GM18507 (cell line): ENCODE measurements at regions not wholly inside any gene's neighbourhood (a gene's known extent, or its start where the extent isn't known, plus 50 kb on each side); places are given as distances from the start of the nearest gene placed in this dataset.
"Not testable (repeated sequence)": the region's sequence is repeated elsewhere in the genome, so short reads cannot be mapped to it uniquely, and the experiment has no call there.

Experiments
- DNase-seq: peaks from one replicate; pipeline ENCODE4 v3.0.0; 2011; ENCODE audit warnings: low read depth; ENCODE audit not compliant: insufficient read length; ENCODE audit errors: extremely low spot score
- FAIRE-seq: peaks from 2 replicates; lab custom pipeline; 2011; peaks lifted over from hg19 to GRCh38; lab: Jason Lieb, UNC

GRCh38 chr5:17032314-17032985 lies 96.4 kb upstream of the MYO10 start:
- DNase-seq, FAIRE-seq: not testable (repeated sequence)

- not testable (repeated sequence) for FAIRE-seq
Observed at GRCh38 chr5:17034992-17035391, 98.9 kb upstream of the MYO10 start.

DNA sequence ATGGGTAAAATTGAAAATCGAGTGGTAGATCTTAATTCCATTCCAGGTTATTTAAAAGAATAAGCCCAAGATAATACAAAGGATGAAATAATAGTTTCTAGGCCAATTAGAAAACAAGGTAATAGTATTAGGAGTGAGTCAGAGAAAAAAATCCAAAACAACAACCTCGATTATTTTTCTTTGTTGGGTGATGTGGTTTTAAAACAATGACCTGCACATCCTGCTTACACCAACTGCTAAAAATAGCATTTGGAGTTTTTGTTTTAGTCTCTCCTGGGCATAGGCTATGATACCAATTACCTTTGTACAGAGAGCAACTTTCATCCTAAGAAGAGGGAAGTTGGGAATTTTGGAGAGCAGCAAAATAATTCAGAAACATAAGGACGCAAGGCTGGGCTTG lies 101.7 kb upstream of the MYO10 start:
- FAIRE-seq, result no peak

More at GRCh38 chr5:17034992-17035391, 98.9 kb upstream of the MYO10 start:
- not testable (repeated sequence) for DNase-seq

GRCh38 chr5:17039170-17039569 lies 103.1 kb upstream of the MYO10 start:
- DNase-seq (no peak), FAIRE-seq (no peak)

More for the DNA sequence above, 101.7 kb upstream of the MYO10 start:
- DNase-seq, result no peak

- DNase-seq (no peak), FAIRE-seq (no peak)
Observed at GRCh38 chr5:17042041-17042440, 106.0 kb upstream of the MYO10 start.

- DNase-seq (no peak), FAIRE-seq (no peak)
Observed at GRCh38 chr5:17046320-17046719, 110.2 kb upstream of the MYO10 start.

GRCh38 chr5:17050236-17050635 lies 114.1 kb upstream of the MYO10 start:
- no peak for FAIRE-seq

DNA sequence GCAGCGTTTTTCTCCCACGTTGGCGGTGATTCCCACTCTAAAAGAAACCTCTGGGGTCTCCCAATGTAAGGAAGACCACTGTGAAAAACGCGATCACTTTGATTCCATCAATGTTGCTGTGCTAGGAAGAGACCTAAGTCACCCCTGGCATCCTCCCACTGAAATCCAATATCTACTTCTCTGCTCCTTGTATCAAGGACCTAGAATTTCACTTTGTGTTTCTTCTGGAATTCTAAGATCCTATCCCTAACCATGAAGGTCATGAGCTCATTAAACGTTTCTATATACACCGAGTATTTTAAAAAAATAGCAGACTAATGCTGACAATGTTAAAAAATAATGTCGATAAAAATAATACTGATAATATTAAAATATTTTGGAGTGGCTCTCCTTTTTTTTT lies 118.8 kb upstream of the MYO10 start:
- no peak for FAIRE-seq
- DNase-seq, result no peak

More at GRCh38 chr5:17050236-17050635, 114.1 kb upstream of the MYO10 start:
- no peak for DNase-seq

- no peak for FAIRE-seq
- no peak for DNase-seq
Observed at GRCh38 chr5:17056141-17056631, 120.1 kb upstream of the MYO10 start.

DNA sequence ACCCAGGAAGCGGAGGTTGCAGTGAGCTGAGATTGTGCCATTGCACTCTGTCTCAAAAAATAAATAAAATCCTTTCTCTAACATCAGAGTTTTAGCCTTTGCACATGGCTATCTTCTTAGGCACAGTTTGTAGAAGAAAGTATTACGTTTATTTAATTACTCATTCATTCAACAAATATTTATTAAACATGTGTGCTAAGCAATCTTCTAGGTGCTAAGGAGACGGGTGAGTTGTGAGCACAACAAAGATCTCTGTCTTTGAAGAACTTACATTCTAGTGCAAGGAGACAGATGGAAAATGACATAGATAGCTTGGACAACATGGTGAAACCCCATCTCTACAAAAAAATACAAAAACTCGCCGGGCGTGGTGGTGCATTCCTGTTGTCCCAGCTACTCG lies 122.3 kb upstream of the MYO10 start:
- DNase-seq (no peak), FAIRE-seq (no peak)

DNA sequence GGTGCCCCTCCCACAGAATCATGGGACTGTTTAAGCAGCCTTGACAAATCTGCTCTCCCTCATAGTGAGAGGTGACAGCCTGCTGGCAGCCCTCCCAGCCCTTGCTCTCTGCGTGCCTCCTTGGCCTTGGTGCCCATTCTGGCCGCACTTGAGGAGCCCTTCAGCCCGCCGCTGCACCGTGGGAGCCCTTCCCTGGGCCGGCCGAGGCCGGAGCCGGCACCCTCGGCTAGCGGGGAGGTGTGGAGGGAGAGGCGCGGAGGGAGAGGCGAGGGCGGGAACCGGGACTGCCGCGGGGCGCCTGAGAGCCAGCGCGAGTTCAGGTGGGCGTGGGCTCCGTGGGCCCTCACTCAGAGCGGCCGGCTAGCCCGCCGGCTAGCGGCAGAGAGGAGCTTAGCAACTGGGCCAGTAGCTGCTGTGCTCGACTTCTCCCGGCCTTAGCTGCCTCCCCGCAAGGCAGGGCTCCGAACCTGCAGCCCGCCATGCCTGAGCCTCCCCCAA lies 125.9 kb upstream of the MYO10 start:
- FAIRE-seq (no peak), DNase-seq (no peak)

DNA sequence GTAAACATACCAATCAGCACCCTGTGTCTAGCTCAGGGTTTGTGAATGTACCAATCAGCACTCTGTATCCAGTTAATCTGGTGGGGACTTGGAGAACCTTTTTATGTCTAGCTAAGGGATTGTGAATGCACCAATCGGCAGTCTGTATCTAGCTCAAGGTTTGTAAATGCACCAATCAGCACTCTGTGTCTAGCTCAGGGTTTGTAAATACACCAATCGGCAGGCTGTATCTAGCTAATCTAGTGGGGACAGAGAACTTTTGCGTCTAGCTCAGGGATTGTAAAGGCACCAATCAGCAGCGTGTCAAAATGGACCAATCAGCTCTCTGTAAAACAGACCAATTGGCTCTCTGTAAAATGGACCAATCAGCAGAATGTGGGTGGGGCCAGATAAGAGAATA lies 126.7 kb upstream of the MYO10 start:
- DNase-seq, FAIRE-seq: not testable (repeated sequence)

DNA sequence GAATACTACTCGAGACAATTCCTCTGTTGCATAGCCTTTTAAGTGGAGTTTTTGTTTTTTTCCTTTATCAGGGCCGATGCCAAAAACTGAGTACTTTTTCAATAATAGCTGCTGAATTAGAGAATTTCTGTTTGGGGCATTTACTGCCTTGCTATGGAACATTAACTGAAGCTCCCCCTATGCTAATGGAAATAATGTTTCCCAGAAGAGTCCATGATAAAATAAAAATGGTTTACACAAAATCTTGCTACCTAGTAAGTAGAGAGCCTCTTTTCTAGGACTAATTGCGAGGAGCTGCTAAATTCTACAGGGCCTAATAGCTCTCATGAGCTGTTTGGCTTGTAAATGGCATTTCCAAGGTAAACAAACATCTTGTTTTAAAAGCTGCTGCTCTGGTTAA lies 128.2 kb upstream of the MYO10 start:
- DNase-seq (no peak), FAIRE-seq (no peak)

GRCh38 chr5:17065458-17065857 lies 129.4 kb upstream of the MYO10 start:
- DNase-seq (no peak), FAIRE-seq (no peak)

DNA sequence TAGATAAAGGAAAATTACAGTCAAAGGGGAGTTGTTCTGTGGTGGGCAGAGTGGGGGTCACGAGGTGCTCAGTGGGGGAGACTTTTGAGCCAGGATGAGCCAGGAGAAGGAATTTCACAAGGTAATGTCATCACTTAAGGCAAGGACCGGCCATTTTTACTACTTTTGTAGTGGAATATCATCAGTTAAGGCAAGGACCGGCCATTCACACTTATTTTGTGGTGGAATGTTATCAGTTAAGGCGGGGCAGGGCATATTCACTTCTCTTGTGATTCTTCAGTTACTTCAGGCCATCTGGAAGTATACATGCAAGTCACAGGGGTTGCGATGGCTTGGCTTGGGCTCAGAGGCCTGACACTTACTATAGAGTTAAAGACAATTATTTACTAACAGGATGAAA lies 129.9 kb upstream of the MYO10 start:
- FAIRE-seq, DNase-seq: not testable (repeated sequence)

DNA sequence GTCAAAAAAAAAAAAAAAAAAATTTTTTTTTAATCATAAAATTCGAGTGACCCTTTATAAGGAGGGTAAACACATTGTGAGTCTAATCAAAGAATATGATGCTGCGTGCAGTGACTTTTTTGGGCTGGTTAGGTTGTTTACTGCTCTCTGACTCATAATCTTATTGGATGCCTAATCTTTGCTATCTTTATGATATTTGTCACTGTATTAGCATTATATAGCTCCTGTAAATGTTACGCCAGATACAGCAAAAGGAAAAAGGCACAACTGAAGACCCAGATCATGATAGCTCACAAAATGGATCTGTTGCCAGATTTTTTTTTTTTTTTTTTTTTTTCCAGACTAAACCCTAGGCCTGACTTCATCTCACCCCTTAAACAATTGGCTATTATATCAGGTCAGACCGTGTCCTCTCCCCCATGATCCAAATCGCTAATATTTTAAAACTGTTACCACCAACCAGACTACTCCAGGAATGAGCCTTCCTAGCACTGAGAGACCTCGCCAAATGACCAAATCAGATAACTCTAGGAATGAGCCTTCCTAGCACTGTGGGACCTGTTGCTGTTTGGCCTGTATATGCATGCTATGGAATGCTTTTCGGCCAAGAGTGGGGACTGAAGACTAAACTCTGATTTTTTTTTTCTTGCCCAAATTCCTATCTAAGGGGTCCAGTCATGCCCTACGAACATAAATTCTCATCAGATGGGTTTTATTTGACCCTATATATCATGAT lies 131.7 kb upstream of the MYO10 start:
- FAIRE-seq, result no peak

DNA sequence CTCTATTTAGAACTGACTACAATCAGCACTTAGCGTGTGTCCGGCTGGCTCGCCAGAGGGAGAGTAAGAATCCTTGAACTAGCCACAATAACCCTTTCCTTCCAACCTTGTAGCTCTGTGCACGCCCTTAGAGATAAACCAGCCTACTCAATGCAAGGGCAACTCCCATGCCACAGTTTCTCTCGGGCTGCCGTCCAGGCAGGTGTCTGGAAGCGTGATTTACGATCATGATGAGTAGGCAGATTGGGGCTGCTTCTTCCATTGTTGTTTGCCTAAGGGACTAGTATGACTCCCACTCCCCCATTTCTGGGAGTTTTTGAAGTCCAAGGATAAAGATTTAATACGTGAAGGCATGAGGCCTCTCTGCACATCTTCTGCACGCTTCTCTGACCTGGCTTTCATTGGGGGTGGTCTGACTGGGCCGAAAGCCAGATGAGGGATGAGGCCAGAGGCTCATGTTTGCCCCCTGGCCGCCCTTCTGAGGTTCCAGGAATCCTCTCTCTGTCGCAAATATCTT lies 134.0 kb upstream of the MYO10 start:
- FAIRE-seq (no peak), DNase-seq (no peak)

More for the DNA sequence above, 131.7 kb upstream of the MYO10 start:
- no peak for DNase-seq

DNA sequence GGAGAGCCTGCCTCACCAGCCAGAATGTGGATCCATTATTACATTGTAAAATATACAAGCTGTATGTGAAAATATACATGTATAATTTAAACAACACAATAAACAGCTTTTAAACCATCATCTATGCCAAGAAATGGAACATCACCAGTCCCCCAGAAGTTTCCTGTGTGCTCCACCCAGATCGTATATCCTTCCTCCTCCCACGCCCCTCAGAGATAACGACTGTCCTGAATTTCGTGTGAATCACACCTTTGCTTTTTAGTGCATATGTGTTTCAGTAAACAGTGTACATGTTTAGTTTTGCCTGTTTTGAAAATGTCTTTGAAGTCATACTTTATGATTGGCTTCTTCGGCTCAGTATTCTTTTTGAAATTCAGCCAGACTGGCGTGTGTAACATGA lies 134.6 kb upstream of the MYO10 start:
- FAIRE-seq, result no peak
- DNase-seq, result no peak

- DNase-seq (no peak), FAIRE-seq (no peak)
Observed at GRCh38 chr5:17075236-17075635, 139.1 kb upstream of the MYO10 start.

- DNase-seq (no peak), FAIRE-seq (no peak)
Observed at GRCh38 chr5:17076272-17076671, 140.2 kb upstream of the MYO10 start.
